IPS DF 6.9 (cell line): ENCODE measurements at regions not wholly inside any gene's neighbourhood (a gene's known extent, or its start where the extent isn't known, plus 50 kb on each side); places are given as distances from the start of the nearest gene placed in this dataset.

Experiments
- DNase-seq: peaks from one replicate; pipeline ENCODE4 v3.0.0-alpha.2; 2013; ENCODE audit warnings: low read depth, low spot score
- H3K27ac ChIP-seq: one replicate; pipeline ENCODE4 v1.5.1; 2013; ENCODE audit warnings: low read length, control low read depth
- H3K27me3 ChIP-seq: 2 replicates; pipeline ENCODE4 v1.6.1; 2013; ENCODE audit warnings: mild to moderate bottlenecking, low read length; ENCODE audit not compliant: control insufficient read depth, insufficient read depth
- H3K36me3 ChIP-seq: 2 replicates; pipeline ENCODE4 v1.6.1; 2013; ENCODE audit warnings: low read length; ENCODE audit not compliant: control insufficient read depth, insufficient read depth
- H3K4me1 ChIP-seq: 2 replicates; pipeline ENCODE4 v1.6.1; 2013; ENCODE audit warnings: low read length; ENCODE audit not compliant: control insufficient read depth, insufficient read depth
- H3K4me3 ChIP-seq: 2 replicates; pipeline ENCODE4 v1.5.1; 2013; ENCODE audit warnings: mild to moderate bottlenecking, low read length
- H3K9me3 ChIP-seq: 2 replicates; pipeline ENCODE4 v1.6.1; 2013; ENCODE audit warnings: low read length, inconsistent platforms; ENCODE audit not compliant: control insufficient read depth, insufficient read depth
- WGBS: extraction: QIAGEN DNeasy Blood & Tissue Kit; methylation state at CpG from one replicate; pipeline ENCODE4 v1.1.7; 2013; ENCODE audit warnings: mixed read lengths, missing lambda C conversion rate; ENCODE audit not compliant: insufficient read length, insufficient coverage; 5-methylcytosine and 5-hydroxymethylcytosine counted together

DNA sequence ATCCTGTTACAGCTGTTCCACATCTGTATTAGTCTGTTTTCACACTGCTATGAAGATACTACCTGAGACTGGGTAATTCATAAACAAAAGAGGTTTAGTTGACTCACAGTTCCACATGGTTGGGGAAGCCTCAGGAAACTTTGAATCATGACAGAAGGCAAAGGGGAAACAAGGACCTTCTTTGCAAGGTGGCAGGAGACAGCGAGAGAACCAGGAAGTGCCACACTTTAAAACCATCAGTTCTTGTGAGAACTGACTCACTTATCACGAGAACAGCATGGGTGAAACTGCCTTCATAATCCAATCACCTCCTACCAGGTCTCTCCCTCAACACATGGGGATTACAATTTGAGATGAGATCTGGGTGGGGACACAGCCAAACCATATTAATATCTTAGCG is 110.3 kb upstream of the TRABD2B start:
- Histone ChIP-seq H3K9me3 (no peaks in the 10 kb centered on the region), H3K36me3 (no peaks in the 10 kb centered on the region), H3K4me1 (no peaks in the 10 kb centered on the region; the same call in 1 of the 2 replicates), H3K4me3 (no peak overlapping the region), H3K27ac (no peak overlapping the region), H3K27me3 (no peaks in the 10 kb centered on the region)
- DNase-seq = no peak
- no CpG with 5 or more reads among the region's 3 CpGs for WGBS

GRCh38 chr1:48106049-48106448 is 108.9 kb upstream of the TRABD2B start:
- H3K9me3 ChIP-seq = no peaks in the 10 kb centered on the region
- H3K4me1 ChIP-seq = no peaks in the 10 kb centered on the region; the same call in 1 of the 2 replicates
- WGBS = no CpG with 5 or more reads among the region's 2 CpGs
- H3K4me3 ChIP-seq = no peak overlapping the region
- no peaks in the 10 kb centered on the region for H3K36me3 ChIP-seq
- H3K27ac ChIP-seq = no peak overlapping the region
- no peak for DNase-seq
- H3K27me3 ChIP-seq = no peaks in the 10 kb centered on the region

- no peaks in the 10 kb centered on the region for H3K9me3 ChIP-seq
- H3K4me1 ChIP-seq = no peaks in the 10 kb centered on the region
- no peaks in the 10 kb centered on the region for H3K27me3 ChIP-seq
- H3K4me3 ChIP-seq = no peak overlapping the region
- WGBS = no CpG with 5 or more reads among the region's 3 CpGs
- no peak for DNase-seq
- no peaks in the 10 kb centered on the region for H3K36me3 ChIP-seq
- H3K27ac ChIP-seq = no peak overlapping the region
Observed at GRCh38 chr1:48105165-48105564, 108.0 kb upstream of the TRABD2B start.

- no CpG with 5 or more reads among the region's 6 CpGs for WGBS
- Histone ChIP-seq H3K27ac (no peak overlapping the region), H3K27me3 (no peaks in the 10 kb centered on the region), H3K36me3 (no peaks in the 10 kb centered on the region), H3K9me3 (no peaks in the 10 kb centered on the region), H3K4me3 (no peak overlapping the region), H3K4me1 (no peaks in the 10 kb centered on the region)
- no peak for DNase-seq
Observed at GRCh38 chr1:48103495-48103894, 106.3 kb upstream of the TRABD2B start.

- H3K27ac ChIP-seq = no peak overlapping the region
- H3K4me3 ChIP-seq = no peak overlapping the region
- no peaks in the 10 kb centered on the region for H3K27me3 ChIP-seq
- no CpG with 5 or more reads among the region's 6 CpGs for WGBS
- H3K4me1 ChIP-seq = no peaks in the 10 kb centered on the region
- no peak for DNase-seq
- no peaks in the 10 kb centered on the region for H3K9me3 ChIP-seq
- H3K36me3 ChIP-seq = no peaks in the 10 kb centered on the region
Observed at GRCh38 chr1:48102766-48103165, 105.6 kb upstream of the TRABD2B start.

DNA sequence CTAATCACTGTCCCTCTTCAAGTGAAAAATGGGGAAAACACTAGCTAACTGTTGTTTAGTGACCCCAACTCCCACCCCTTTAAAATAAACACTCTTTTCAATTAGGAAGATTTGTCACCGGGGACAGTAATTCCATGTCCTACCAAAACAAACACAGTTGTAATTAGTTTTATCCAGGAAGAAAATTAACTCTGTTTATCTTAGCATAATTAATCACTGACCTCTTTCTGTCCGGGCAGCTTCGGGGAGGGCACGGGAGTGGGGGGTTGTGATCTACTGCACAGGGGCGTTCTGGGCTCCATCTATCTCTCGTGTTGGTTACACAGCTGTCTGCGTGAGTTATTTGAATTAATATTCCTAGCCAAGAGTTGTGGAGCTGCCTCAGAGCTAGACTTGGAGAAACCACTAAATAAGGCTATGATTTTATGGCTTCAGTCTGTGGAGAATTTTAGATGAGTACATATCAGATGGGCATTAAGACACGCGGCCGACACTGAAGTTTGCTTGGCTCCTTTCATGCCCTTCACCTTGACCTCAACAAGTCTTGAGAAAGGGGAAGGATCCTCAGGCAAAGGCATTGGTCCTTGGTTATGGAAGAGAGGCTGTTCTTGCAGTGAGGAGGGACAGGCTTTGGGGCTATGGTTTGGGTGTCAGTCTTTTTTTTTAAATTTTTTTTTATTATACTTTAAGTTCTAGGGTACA is 102.0 kb upstream of the TRABD2B start:
- H3K9me3 ChIP-seq = no peaks in the 10 kb centered on the region
- no CpG with 5 or more reads among the region's 10 CpGs for WGBS
- no peak overlapping the region for H3K27ac ChIP-seq
- DNase-seq = no peak
- no peaks in the 10 kb centered on the region for H3K4me1 ChIP-seq
- no peaks in the 10 kb centered on the region for H3K27me3 ChIP-seq
- no peaks in the 10 kb centered on the region for H3K36me3 ChIP-seq
- H3K4me3 ChIP-seq = no peak overlapping the region

GRCh38 chr1:48093696-48094528 is 96.7 kb upstream of the TRABD2B start:
- H3K27ac ChIP-seq = no peak overlapping the region
- no peaks in the 10 kb centered on the region for H3K4me1 ChIP-seq
- no peak overlapping the region for H3K4me3 ChIP-seq
- no peaks in the 10 kb centered on the region for H3K9me3 ChIP-seq
- no peaks in the 10 kb centered on the region for H3K27me3 ChIP-seq
- no CpG with 5 or more reads among the region's 24 CpGs for WGBS
- DNase-seq = peak; percentile 87
- H3K36me3 ChIP-seq = no peaks in the 10 kb centered on the region

- Histone ChIP-seq H3K27ac (no peak overlapping the region), H3K4me1 (no peaks in the 10 kb centered on the region), H3K36me3 (no peaks in the 10 kb centered on the region), H3K9me3 (no peaks in the 10 kb centered on the region), H3K27me3 (no peaks in the 10 kb centered on the region), H3K4me3 (no peak overlapping the region)
- no CpG with 5 or more reads among the region's 8 CpGs for WGBS
- no peak for DNase-seq
Observed at GRCh38 chr1:48093147-48093546, 96.0 kb upstream of the TRABD2B start.

- WGBS = no CpG with 5 or more reads among the region's 7 CpGs
- H3K9me3 ChIP-seq = no peaks in the 10 kb centered on the region
- no peaks in the 10 kb centered on the region for H3K36me3 ChIP-seq
- H3K4me1 ChIP-seq = no peaks in the 10 kb centered on the region
- H3K4me3 ChIP-seq = no peak overlapping the region
- DNase-seq = no peak
- no peaks in the 10 kb centered on the region for H3K27me3 ChIP-seq
- no peak overlapping the region for H3K27ac ChIP-seq
Observed at GRCh38 chr1:48092401-48092800, 95.2 kb upstream of the TRABD2B start.

DNA sequence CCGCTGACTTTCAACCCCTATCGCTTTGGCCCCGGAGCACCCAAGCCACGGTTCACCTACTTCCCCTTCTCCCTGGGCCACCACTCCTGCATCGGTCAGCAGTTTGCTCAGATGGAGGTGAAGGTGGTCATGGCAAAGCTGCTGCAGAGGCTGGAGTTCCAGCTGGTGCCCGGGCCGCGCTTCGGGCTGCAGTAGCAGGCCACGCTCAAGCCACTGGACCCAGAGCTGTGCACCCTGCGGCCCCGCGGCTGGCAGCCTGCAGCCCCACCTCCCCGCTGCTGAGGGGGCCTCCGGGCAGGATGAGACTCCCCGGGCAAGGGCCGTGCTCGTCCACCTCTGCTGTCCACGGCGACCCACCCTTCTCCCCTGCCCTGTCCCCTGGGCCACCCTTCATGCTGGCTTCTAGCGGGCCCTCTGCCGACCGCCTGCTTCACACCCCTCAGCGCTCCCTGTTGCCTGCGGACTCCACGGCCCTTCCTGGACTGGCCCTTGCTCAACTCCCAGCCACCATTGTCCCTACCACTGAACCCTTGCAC is 92.2 kb upstream of the TRABD2B start:
- Histone ChIP-seq H3K27ac (no peak overlapping the region), H3K4me1 (no peaks in the 10 kb centered on the region), H3K27me3 (no peaks in the 10 kb centered on the region), H3K4me3 (no peak overlapping the region), H3K9me3 (no peaks in the 10 kb centered on the region), H3K36me3 (no peaks in the 10 kb centered on the region)
- no peak for DNase-seq
- WGBS = no CpG with 5 or more reads among the region's 26 CpGs
